ENCODE measurements at regions not wholly inside any gene's neighbourhood (a gene's known extent, or its start where the extent isn't known, plus 50 kb on each side); places are given as distances from the start of the nearest gene placed in this dataset.

GRCh38 chr10:123567984-123568739 is 98.0 kb upstream of the GPR26 start:
- Histone ChIP-seq H3K27ac (ENCODE audit: poor library complexity, severe bottlenecking) (no peak overlapping the region), H3K36me3 (ENCODE audit: low read depth) (no peaks in the 10 kb centered on the region), H3K9me3 (ENCODE audit: severe bottlenecking) (no peaks in the 10 kb centered on the region), H3K4me1 (ENCODE audit: insufficient read depth, poor library complexity, severe bottlenecking) (no peaks in the 10 kb centered on the region), H3K4me3 (ENCODE audit: severe bottlenecking) (no peak overlapping the region), H3K27me3 (ENCODE audit: insufficient read depth, poor library complexity, severe bottlenecking) (peaks cover 3% of the 10 kb centered on the region)
- no peak for TF ChIP-seq CTCF (IDR thresholded peaks at IDR 0.05; ENCODE audit: poor library complexity, severe bottlenecking)
- no peak for ATAC-seq (ENCODE audit: low read depth)
- no peak for DNase-seq (ENCODE audit: low spot score)

GRCh38 chr10:123568751-123569150 is 97.4 kb upstream of the GPR26 start:
- Histone ChIP-seq H3K27ac (ENCODE audit: poor library complexity, severe bottlenecking) (no peak overlapping the region), H3K4me3 (ENCODE audit: severe bottlenecking) (no peak overlapping the region), H3K9me3 (ENCODE audit: severe bottlenecking) (no peaks in the 10 kb centered on the region), H3K27me3 (ENCODE audit: insufficient read depth, poor library complexity, severe bottlenecking) (peaks cover 3% of the 10 kb centered on the region), H3K4me1 (ENCODE audit: insufficient read depth, poor library complexity, severe bottlenecking) (peaks cover 3% of the 10 kb centered on the region), H3K36me3 (ENCODE audit: low read depth) (no peaks in the 10 kb centered on the region)
- no peak for TF ChIP-seq CTCF (IDR thresholded peaks at IDR 0.05; ENCODE audit: poor library complexity, severe bottlenecking)
- ATAC-seq (ENCODE audit: low read depth) (no peak), DNase-seq (ENCODE audit: low spot score) (no peak)

GRCh38 chr10:123569436-123570035 is 96.6 kb upstream of the GPR26 start:
- no peaks in the 10 kb centered on the region for H3K36me3 ChIP-seq (ENCODE audit: low read depth)
- H3K27me3 ChIP-seq (ENCODE audit: insufficient read depth, poor library complexity, severe bottlenecking), result peaks cover 3% of the 10 kb centered on the region
- H3K4me3 ChIP-seq (ENCODE audit: severe bottlenecking), result no peak overlapping the region
- ATAC-seq (ENCODE audit: low read depth) (no peak), DNase-seq (ENCODE audit: low spot score) (no peak)
- TF ChIP-seq CTCF (IDR thresholded peaks at IDR 0.05; ENCODE audit: poor library complexity, severe bottlenecking), result no peak
- H3K4me1 ChIP-seq (ENCODE audit: insufficient read depth, poor library complexity, severe bottlenecking), result peaks cover 6% of the 10 kb centered on the region
- no peaks in the 10 kb centered on the region for H3K9me3 ChIP-seq (ENCODE audit: severe bottlenecking)
- no peak overlapping the region for H3K27ac ChIP-seq (ENCODE audit: poor library complexity, severe bottlenecking)

GRCh38 chr10:123570051-123570897 is 95.9 kb upstream of the GPR26 start:
- no peak overlapping the region for H3K4me3 ChIP-seq (ENCODE audit: severe bottlenecking)
- no peak for TF ChIP-seq CTCF (IDR thresholded peaks at IDR 0.05; ENCODE audit: poor library complexity, severe bottlenecking)
- no peak for ATAC-seq (ENCODE audit: low read depth)
- H3K9me3 ChIP-seq (ENCODE audit: severe bottlenecking), result no peaks in the 10 kb centered on the region
- DNase-seq (ENCODE audit: low spot score), result no peak
- no peak overlapping the region for H3K27ac ChIP-seq (ENCODE audit: poor library complexity, severe bottlenecking)
- no peaks in the 10 kb centered on the region for H3K36me3 ChIP-seq (ENCODE audit: low read depth)
- peaks cover 6% of the 10 kb centered on the region for H3K4me1 ChIP-seq (ENCODE audit: insufficient read depth, poor library complexity, severe bottlenecking)
- H3K27me3 ChIP-seq (ENCODE audit: insufficient read depth, poor library complexity, severe bottlenecking), result peaks cover 3% of the 10 kb centered on the region
